GM21423 (cell line): ENCODE measurements at regions not wholly inside any gene's neighbourhood (a gene's known extent, or its start where the extent isn't known, plus 50 kb on each side); places are given as distances from the start of the nearest gene placed in this dataset.
A peak's percentile ranks its signal among the peaks of the same experiment; 100 is the strongest.
"Not testable (repeated sequence)": the region's sequence is repeated elsewhere in the genome, so short reads cannot be mapped to it uniquely, and the experiment has no call there.

Experiments used
- ATAC-seq: cut with Tn5 transposase; IDR thresholded peaks from one replicate; pipeline ENCODE4 v1.9.1; 2021; ENCODE audit warnings: mild to moderate bottlenecking, moderate library complexity; ENCODE audit not compliant: unreplicated experiment

GRCh38 chr2:186164325-186164724, 321.7 kb upstream of the ZC3H15 start:
- no peak for ATAC-seq

- no peak for ATAC-seq
Observed at GRCh38 chr2:186170693-186171092, 315.4 kb upstream of the ZC3H15 start.

GRCh38 chr2:186181625-186182024, 304.4 kb upstream of the ZC3H15 start:
- ATAC-seq, result no peak

- ATAC-seq, result not testable (repeated sequence)
Observed at GRCh38 chr2:186182366-186182765, 303.7 kb upstream of the ZC3H15 start.

GRCh38 chr2:186183406-186183805, 302.7 kb upstream of the ZC3H15 start:
- ATAC-seq, result no peak

- ATAC-seq, result no peak
Observed at GRCh38 chr2:186187854-186188253, 298.2 kb upstream of the ZC3H15 start.

GRCh38 chr2:186189816-186190215, 296.2 kb upstream of the ZC3H15 start:
- no peak for ATAC-seq

- no peak for ATAC-seq
Observed at GRCh38 chr2:186195696-186196095, 290.4 kb upstream of the ZC3H15 start.

GRCh38 chr2:186197955-186198354, 288.1 kb upstream of the ZC3H15 start:
- ATAC-seq, result no peak

GRCh38 chr2:186199029-186199428, 287.0 kb upstream of the ZC3H15 start:
- ATAC-seq, result no peak

GRCh38 chr2:186201371-186201770, 284.7 kb upstream of the ZC3H15 start:
- ATAC-seq, result no peak

GRCh38 chr2:186205254-186205911, 280.7 kb upstream of the ZC3H15 start:
- ATAC-seq, result no peak

- ATAC-seq, result no peak
Observed at GRCh38 chr2:186209532-186209931, 276.5 kb upstream of the ZC3H15 start.

GRCh38 chr2:186220409-186220808, 265.7 kb upstream of the ZC3H15 start:
- ATAC-seq, result no peak

GRCh38 chr2:186229265-186229664, 256.8 kb upstream of the ZC3H15 start:
- ATAC-seq, result no peak

GRCh38 chr2:186241874-186242273, 244.2 kb upstream of the ZC3H15 start:
- no peak for ATAC-seq

GRCh38 chr2:186254759-186255158, 231.3 kb upstream of the ZC3H15 start:
- ATAC-seq, result no peak

GRCh38 chr2:186255823-186256222, 230.2 kb upstream of the ZC3H15 start:
- no peak for ATAC-seq

GRCh38 chr2:186256540-186256939, 229.5 kb upstream of the ZC3H15 start:
- peak; percentile 72 for ATAC-seq

- ATAC-seq, result no peak
Observed at GRCh38 chr2:186263673-186264250, 222.3 kb upstream of the ZC3H15 start.

- ATAC-seq, result no peak
Observed at GRCh38 chr2:186269536-186269935, 216.5 kb upstream of the ZC3H15 start.

- no peak for ATAC-seq
Observed at GRCh38 chr2:186273953-186274352, 212.1 kb upstream of the ZC3H15 start.
